Glutamatergic neuron (in vitro differentiated cells): ENCODE measurements at regions not wholly inside any gene's neighbourhood (a gene's known extent, or its start where the extent isn't known, plus 50 kb on each side); places are given as distances from the start of the nearest gene placed in this dataset.

ENCODE experiments used
- DNase-seq: peaks from one replicate; pipeline ENCODE4 v3.0.0; 2022
- H3K27ac Mint-ChIP-seq: one replicate; pipeline ENCODE4 v1.8.0; 2020; ENCODE audit warnings: mild to moderate bottlenecking, mixed read lengths, inconsistent platforms; ENCODE audit not compliant: unreplicated experiment
- H3K27me3 Mint-ChIP-seq: one replicate; pipeline ENCODE4 v1.8.0; 2020; ENCODE audit warnings: mild to moderate bottlenecking, moderate library complexity, mixed read lengths, inconsistent platforms; ENCODE audit not compliant: unreplicated experiment
- H3K36me3 Mint-ChIP-seq: one replicate; pipeline ENCODE4 v1.8.0; 2020; ENCODE audit warnings: mild to moderate bottlenecking, mixed read lengths, inconsistent platforms; ENCODE audit not compliant: unreplicated experiment
- H3K4me1 Mint-ChIP-seq: one replicate; pipeline ENCODE4 v1.8.0; 2020; ENCODE audit warnings: mild to moderate bottlenecking, low read depth, mixed read lengths, inconsistent platforms; ENCODE audit not compliant: unreplicated experiment
- H3K4me3 Mint-ChIP-seq: one replicate; pipeline ENCODE4 v1.8.0; 2020; ENCODE audit warnings: mild to moderate bottlenecking, mixed read lengths, inconsistent platforms; ENCODE audit not compliant: unreplicated experiment
- H3K9me3 Mint-ChIP-seq: one replicate; pipeline ENCODE4 v1.8.0; 2020; ENCODE audit warnings: mild to moderate bottlenecking, moderate library complexity, mixed read lengths, inconsistent platforms; ENCODE audit not compliant: unreplicated experiment
- CTCF ChIP-seq: fragments of 200-600 bp; sonication (generic); IDR thresholded peaks from one replicate; pipeline ENCODE4 v1.5.0; 2021; ENCODE audit not compliant: partially characterized antibody, unreplicated experiment

GRCh38 chr5:77910602-77911188, 134.6 kb upstream of the TBCA start:
- no peak for DNase-seq
- Mint-ChIP-seq H3K4me3 (no peak overlapping the region), H3K4me1 (peaks cover 3% of the 10 kb centered on the region), H3K27ac (no peak overlapping the region), H3K36me3 (peaks cover 10% of the 10 kb centered on the region), H3K9me3 (peaks cover 2% of the 10 kb centered on the region), H3K27me3 (peaks cover 4% of the 10 kb centered on the region)
- no peak for TF ChIP-seq CTCF

- Mint-ChIP-seq H3K4me3 (no peak overlapping the region), H3K27me3 (peaks cover 2% of the 10 kb centered on the region), H3K9me3 (no peaks in the 10 kb centered on the region), H3K36me3 (peaks cover 7% of the 10 kb centered on the region), H3K27ac (no peak overlapping the region), H3K4me1 (peaks cover 3% of the 10 kb centered on the region)
- TF ChIP-seq CTCF: no peak
- DNase-seq: no peak
Measured at GRCh38 chr5:77909237-77909636, 133.1 kb upstream of the TBCA start.

- no peak for DNase-seq
- H3K4me3 Mint-ChIP-seq: no peak overlapping the region
- H3K36me3 Mint-ChIP-seq: peaks cover 3% of the 10 kb centered on the region
- no peak for TF ChIP-seq CTCF
- no peak overlapping the region for H3K27ac Mint-ChIP-seq
- peaks cover 3% of the 10 kb centered on the region for H3K4me1 Mint-ChIP-seq
- H3K27me3 Mint-ChIP-seq: peaks cover 2% of the 10 kb centered on the region
- no peaks in the 10 kb centered on the region for H3K9me3 Mint-ChIP-seq
Measured at GRCh38 chr5:77908787-77909186, 132.6 kb upstream of the TBCA start.

GRCh38 chr5:77907786-77908185, 131.6 kb upstream of the TBCA start:
- Mint-ChIP-seq H3K27ac (no peak overlapping the region), H3K9me3 (no peaks in the 10 kb centered on the region), H3K4me3 (no peak overlapping the region), H3K27me3 (peaks cover 2% of the 10 kb centered on the region), H3K36me3 (no peaks in the 10 kb centered on the region), H3K4me1 (peaks cover 3% of the 10 kb centered on the region)
- no peak for DNase-seq
- TF ChIP-seq CTCF: no peak

GRCh38 chr5:77906806-77907205, 130.7 kb upstream of the TBCA start:
- Mint-ChIP-seq H3K36me3 (no peaks in the 10 kb centered on the region), H3K4me1 (peaks cover 3% of the 10 kb centered on the region), H3K9me3 (no peaks in the 10 kb centered on the region), H3K27ac (no peak overlapping the region), H3K27me3 (peaks cover 2% of the 10 kb centered on the region), H3K4me3 (no peak overlapping the region)
- no peak for TF ChIP-seq CTCF
- no peak for DNase-seq
